ENCODE measurements at regions not wholly inside any gene's neighbourhood (a gene's known extent, or its start where the extent isn't known, plus 50 kb on each side); places are given as distances from the start of the nearest gene placed in this dataset.

DNA sequence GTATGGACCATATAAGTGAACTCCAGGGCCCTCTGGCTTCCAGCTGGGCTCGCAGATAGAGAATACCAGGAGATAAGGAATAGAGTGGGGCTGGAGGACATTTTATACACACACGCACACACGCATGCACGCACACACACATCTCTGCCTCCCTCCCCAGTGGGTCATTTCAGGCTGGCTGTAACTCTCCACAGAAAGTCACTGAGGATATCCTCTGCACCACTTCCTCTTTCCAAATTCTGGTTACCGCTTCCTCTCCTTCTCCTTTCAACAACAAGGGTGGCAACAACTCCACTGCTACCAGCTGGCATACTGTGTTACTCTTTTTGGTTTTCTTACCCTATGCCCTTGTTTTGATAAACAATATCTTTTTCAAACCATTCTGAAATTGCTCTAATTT lies 280.2 kb downstream of the COL12A1 start:
- TF ChIP-seq FOXM1 (IDR thresholded peaks at IDR 0.05; ENCODE audit: low read depth) (no peak), FOXM1 (CRISPR knock-in tag; IDR thresholded peaks at IDR 0.05; ENCODE audit: low read depth) (no peak), GATA2 (CRISPR knock-in tag; IDR thresholded peaks at IDR 0.05) (no peak)
- TF ChIP-seq, protein P1, sequence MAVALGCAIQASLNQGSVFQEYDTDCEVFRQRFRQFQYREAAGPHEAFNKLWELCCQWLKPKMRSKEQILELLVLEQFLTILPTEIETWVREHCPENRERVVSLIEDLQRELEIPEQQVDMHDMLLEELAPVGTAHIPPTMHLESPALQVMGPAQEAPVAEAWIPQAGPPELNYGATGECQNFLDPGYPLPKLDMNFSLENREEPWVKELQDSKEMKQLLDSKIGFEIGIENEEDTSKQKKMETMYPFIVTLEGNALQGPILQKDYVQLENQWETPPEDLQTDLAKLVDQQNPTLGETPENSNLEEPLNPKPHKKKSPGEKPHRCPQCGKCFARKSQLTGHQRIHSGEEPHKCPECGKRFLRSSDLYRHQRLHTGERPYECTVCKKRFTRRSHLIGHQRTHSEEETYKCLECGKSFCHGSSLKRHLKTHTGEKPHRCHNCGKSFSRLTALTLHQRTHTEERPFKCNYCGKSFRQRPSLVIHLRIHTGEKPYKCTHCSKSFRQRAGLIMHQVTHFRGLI (CRISPR knock-in tag; IDR thresholded peaks at IDR 0.05) = no peak

All from K562 (cell line).